HG03520 (cell line): ENCODE measurements at regions not wholly inside any gene's neighbourhood (a gene's known extent, or its start where the extent isn't known, plus 50 kb on each side); places are given as distances from the start of the nearest gene placed in this dataset.

Experiments used
- ATAC-seq: cut with Tn5 transposase; IDR thresholded peaks from one replicate; pipeline ENCODE4 v1.9.1; 2021; ENCODE audit warnings: mild to moderate bottlenecking, moderate library complexity; ENCODE audit not compliant: unreplicated experiment

GRCh38 chr14:66388516-66388915, 97.7 kb upstream of the CCDC196 start:
- no peak for ATAC-seq

GRCh38 chr14:66389481-66389880, 96.7 kb upstream of the CCDC196 start:
- no peak for ATAC-seq

- no peak for ATAC-seq
These were observed 90.9 kb upstream of the CCDC196 start for GRCh38 chr14:66395300-66395699.

- no peak for ATAC-seq
These were observed 90.0 kb upstream of the CCDC196 start for GRCh38 chr14:66396164-66396563.

GRCh38 chr14:66398437-66398836, 87.7 kb upstream of the CCDC196 start:
- no peak for ATAC-seq

GRCh38 chr14:66401449-66402095, 84.6 kb upstream of the CCDC196 start:
- ATAC-seq, result no peak

GRCh38 chr14:66403183-66403582, 83.0 kb upstream of the CCDC196 start:
- peak; percentile 44 for ATAC-seq

- ATAC-seq, result no peak
These were observed 82.1 kb upstream of the CCDC196 start for GRCh38 chr14:66404051-66404545.

- no peak for ATAC-seq
These were observed 81.0 kb upstream of the CCDC196 start for GRCh38 chr14:66405158-66405557.

GRCh38 chr14:66413901-66414300, 72.3 kb upstream of the CCDC196 start:
- no peak for ATAC-seq

GRCh38 chr14:66414511-66414910, 71.7 kb upstream of the CCDC196 start:
- no peak for ATAC-seq

- ATAC-seq, result no peak
These were observed 65.7 kb upstream of the CCDC196 start for GRCh38 chr14:66420251-66421006.

GRCh38 chr14:66421990-66422946, 63.9 kb upstream of the CCDC196 start:
- ATAC-seq, result no peak

- no peak for ATAC-seq
These were observed 60.8 kb upstream of the CCDC196 start for GRCh38 chr14:66425402-66425801.

GRCh38 chr14:66426451-66426850, 59.7 kb upstream of the CCDC196 start:
- no peak for ATAC-seq

GRCh38 chr14:66432334-66432733, 53.8 kb upstream of the CCDC196 start:
- no peak for ATAC-seq

GRCh38 chr14:66434464-66434863, 51.7 kb upstream of the CCDC196 start:
- no peak for ATAC-seq

- ATAC-seq, result no peak
These were observed 50.5 kb upstream of the CCDC196 start for GRCh38 chr14:66435683-66436082.
